ENCODE measurements at regions not wholly inside any gene's neighbourhood (a gene's known extent, or its start where the extent isn't known, plus 50 kb on each side); places are given as distances from the start of the nearest gene placed in this dataset.

- TF ChIP-seq CTCF (IDR thresholded peaks at IDR 0.05): no peak
- TF ChIP-seq ZNF302 (CRISPR knock-in tag; IDR thresholded peaks at IDR 0.05): no peak
These were observed 367.2 kb downstream of the MTX2 start (continued) for GRCh38 chr2:176636401-176636800.

DNA sequence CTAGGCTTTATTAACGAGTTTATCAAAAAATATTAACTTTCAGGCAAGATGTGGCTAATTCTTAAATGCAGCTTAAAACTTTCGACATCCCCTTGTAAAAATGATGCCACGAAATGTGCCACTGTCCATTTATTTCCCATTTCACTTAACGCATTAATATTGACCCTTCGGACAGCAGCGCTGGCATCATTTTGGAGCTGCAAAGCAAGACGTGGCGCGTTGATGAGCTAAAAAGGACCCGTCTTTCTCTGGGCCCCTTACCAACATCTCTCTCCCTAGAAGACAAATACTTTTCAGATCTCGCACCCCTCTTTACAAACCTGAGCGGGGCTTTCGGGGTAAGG, 367.9 kb downstream of the MTX2 start:
- Histone ChIP-seq H3K4me3 (peak overlapping the region; percentile 66), H3K9me3 (no peaks in the 10 kb centered on the region), H3K4me1 (peaks cover 11% of the 10 kb centered on the region; the same call in 2 of the 3 replicates), H3K4me2 (peak overlapping the region; percentile 87), H3K27ac (peak overlapping the region; percentile 88 to 95)
- WGBS (ENCODE audit: missing lambda C conversion rate): 51% methylated on average over 13 of the region's 13 CpGs
- TF ChIP-seq KDM5A (IDR thresholded peaks at IDR 0.05): no peak
- TF ChIP-seq EHF (CRISPR knock-in tag; IDR thresholded peaks at IDR 0.05): no peak
- no peak for TF ChIP-seq JUN (IDR thresholded peaks at IDR 0.05)
- TF ChIP-seq FOXS1 (CRISPR knock-in tag; IDR thresholded peaks at IDR 0.05): no peak
- TF ChIP-seq NPAS2 (CRISPR knock-in tag; IDR thresholded peaks at IDR 0.05; ENCODE audit: borderline replicate concordance): no peak
- no peak for TF ChIP-seq ATOH8 (CRISPR knock-in tag; IDR thresholded peaks at IDR 0.05; ENCODE audit: low read depth)
- TF ChIP-seq CBX8 (IDR thresholded peaks at IDR 0.05): no peak
- no peak for TF ChIP-seq CBX2 (IDR thresholded peaks at IDR 0.05; ENCODE audit: borderline replicate concordance, low read depth)
- TF ChIP-seq REST (IDR thresholded peaks at IDR 0.05): no peak
- no peak for TF ChIP-seq ESRRA (IDR thresholded peaks at IDR 0.05; ENCODE audit: borderline replicate concordance, low read length)
- TF ChIP-seq HEYL (CRISPR knock-in tag; IDR thresholded peaks at IDR 0.05): no peak
- no peak for TF ChIP-seq HDAC2 (IDR thresholded peaks at IDR 0.05)
- no peak for TF ChIP-seq HOXB5 (CRISPR knock-in tag; IDR thresholded peaks at IDR 0.05)
- no peak for TF ChIP-seq SMC3 (IDR thresholded peaks at IDR 0.05)
- TF ChIP-seq CEBPB (IDR thresholded peaks at IDR 0.05): no peak
- no peak for TF ChIP-seq TFCP2L1 (CRISPR knock-in tag; IDR thresholded peaks at IDR 0.05)
- no peak for TF ChIP-seq NR3C1 (IDR thresholded peaks at IDR 0.05)
- TF ChIP-seq EHMT2 (IDR thresholded peaks at IDR 0.05; ENCODE audit: low read depth): no peak
- peak in 1 of 2 experiments; percentile 30; a peak in 2 of 6 replicates for ATAC-seq
- DNase-seq (ENCODE audit: low read depth in 1 of 2, low spot score in 1 of 2): no peak
- ChIA-PET POLR2A (interaction anchor here (0.7 to 2.6 kb wide), 4 partner anchors 54 to 531 kb away, joined by 4 to 12 read pairs (median 7); partner anchors contain the start of gene HOXD1), CTCF (interaction anchor here (0.8 to 15.9 kb wide), 26 partner anchors 8 to 527 kb away, joined by 3 to 216 read pairs (median 8); partner anchors contain the start of gene HOXD8)
- FAIRE-seq: no peak

Data from A549 (cell line).